ENCODE measurements at regions not wholly inside any gene's neighbourhood (a gene's known extent, or its start where the extent isn't known, plus 50 kb on each side); places are given as distances from the start of the nearest gene placed in this dataset.

GRCh38 chr3:8070011-8070410 is 431.6 kb upstream of the LMCD1 start:
- TF ChIP-seq CTCF (IDR thresholded peaks at IDR 0.05), result no peak
- TF ChIP-seq POLR2A (IDR thresholded peaks at IDR 0.05), result no peak

Data from heart left ventricle (tissue), 13 donors.